ENCODE measurements at regions not wholly inside any gene's neighbourhood (a gene's known extent, or its start where the extent isn't known, plus 50 kb on each side); places are given as distances from the start of the nearest gene placed in this dataset.

- no peak for TF ChIP-seq MXD1 (CRISPR knock-in tag; IDR thresholded peaks at IDR 0.05)
- TF ChIP-seq KDM1A (CRISPR knock-in tag; IDR thresholded peaks at IDR 0.05): no peak
- no peak for TF ChIP-seq RFXANK (CRISPR knock-in tag; IDR thresholded peaks at IDR 0.05)
- TF ChIP-seq ZGPAT (CRISPR knock-in tag; IDR thresholded peaks at IDR 0.05): no peak
- TF ChIP-seq ZNF839 (CRISPR knock-in tag; IDR thresholded peaks at IDR 0.05; ENCODE audit: borderline replicate concordance): no peak
- no peak for TF ChIP-seq PBX2 (CRISPR knock-in tag; IDR thresholded peaks at IDR 0.05)
- no peak for TF ChIP-seq PAXIP1 (CRISPR knock-in tag; conservative IDR thresholded peaks at IDR 0.05)
- no peak for TF ChIP-seq MIXL1 (CRISPR knock-in tag; IDR thresholded peaks at IDR 0.05)
- no peak for TF ChIP-seq KLF13 (CRISPR knock-in tag; IDR thresholded peaks at IDR 0.05)
- no peak for TF ChIP-seq SETDB1 (CRISPR knock-in tag; IDR thresholded peaks at IDR 0.05; ENCODE audit: borderline replicate concordance)
- no peak for TF ChIP-seq ZNF546 (CRISPR knock-in tag; conservative IDR thresholded peaks at IDR 0.05)
- no peak for TF ChIP-seq KLF15 (CRISPR knock-in tag; IDR thresholded peaks at IDR 0.05; ENCODE audit: borderline replicate concordance)
Measured at GRCh38 chr6:9754515-9754914, 660.4 kb downstream of the TFAP2A start (continued).

Measured in HepG2 (cell line).